ENCODE measurements at regions not wholly inside any gene's neighbourhood (a gene's known extent, or its start where the extent isn't known, plus 50 kb on each side); places are given as distances from the start of the nearest gene placed in this dataset.

DNA sequence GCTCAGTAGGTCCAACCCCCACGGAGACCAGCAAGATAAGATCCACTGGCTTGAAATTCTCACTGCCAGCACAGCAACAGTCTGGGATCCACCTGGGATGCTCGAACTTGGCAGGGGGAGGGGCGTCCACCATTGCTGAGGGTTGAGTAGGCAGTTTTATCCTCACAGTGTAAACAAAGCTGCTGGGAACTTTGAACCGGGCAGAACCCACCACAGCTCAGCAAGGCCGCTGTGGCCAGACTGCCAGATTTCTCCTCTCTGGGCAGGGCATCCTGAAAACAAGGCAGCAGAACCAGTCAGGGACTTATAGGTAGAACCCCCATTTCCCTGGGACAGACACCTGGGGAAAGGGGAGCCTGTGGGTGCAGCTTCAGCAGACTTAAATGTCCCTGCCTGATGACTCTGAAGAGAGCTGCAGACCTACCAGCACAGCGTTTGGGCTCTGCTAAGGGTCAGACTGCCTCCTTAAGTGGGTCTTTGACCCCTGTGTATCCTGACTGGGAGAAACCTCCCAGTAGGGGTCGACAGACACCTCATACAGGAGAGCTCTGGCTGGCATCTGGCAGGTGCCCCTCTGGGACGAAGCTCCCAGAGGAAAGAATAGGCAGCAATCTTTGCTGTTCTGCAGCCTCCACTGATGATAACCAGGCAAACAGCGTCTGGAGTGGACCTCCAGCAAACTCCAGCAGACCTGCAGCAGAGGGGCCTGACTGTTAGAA, 782.4 kb upstream of the EYS start:
- TF ChIP-seq, protein P1, sequence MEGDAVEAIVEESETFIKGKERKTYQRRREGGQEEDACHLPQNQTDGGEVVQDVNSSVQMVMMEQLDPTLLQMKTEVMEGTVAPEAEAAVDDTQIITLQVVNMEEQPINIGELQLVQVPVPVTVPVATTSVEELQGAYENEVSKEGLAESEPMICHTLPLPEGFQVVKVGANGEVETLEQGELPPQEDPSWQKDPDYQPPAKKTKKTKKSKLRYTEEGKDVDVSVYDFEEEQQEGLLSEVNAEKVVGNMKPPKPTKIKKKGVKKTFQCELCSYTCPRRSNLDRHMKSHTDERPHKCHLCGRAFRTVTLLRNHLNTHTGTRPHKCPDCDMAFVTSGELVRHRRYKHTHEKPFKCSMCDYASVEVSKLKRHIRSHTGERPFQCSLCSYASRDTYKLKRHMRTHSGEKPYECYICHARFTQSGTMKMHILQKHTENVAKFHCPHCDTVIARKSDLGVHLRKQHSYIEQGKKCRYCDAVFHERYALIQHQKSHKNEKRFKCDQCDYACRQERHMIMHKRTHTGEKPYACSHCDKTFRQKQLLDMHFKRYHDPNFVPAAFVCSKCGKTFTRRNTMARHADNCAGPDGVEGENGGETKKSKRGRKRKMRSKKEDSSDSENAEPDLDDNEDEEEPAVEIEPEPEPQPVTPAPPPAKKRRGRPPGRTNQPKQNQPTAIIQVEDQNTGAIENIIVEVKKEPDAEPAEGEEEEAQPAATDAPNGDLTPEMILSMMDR (IDR thresholded peaks at IDR 0.05) = no peak
- TF ChIP-seq ZFX (IDR thresholded peaks at IDR 0.05; ENCODE audit: borderline replicate concordance) = no peak
